Central memory CD8-positive, alpha-beta T cell (primary cell): ENCODE measurements at regions not wholly inside any gene's neighbourhood (a gene's known extent, or its start where the extent isn't known, plus 50 kb on each side); places are given as distances from the start of the nearest gene placed in this dataset.
"Not testable (repeated sequence)": the region's sequence is repeated elsewhere in the genome, so short reads cannot be mapped to it uniquely, and the experiment has no call there.

ENCODE experiments used
- ATAC-seq: fragments of 150-1000 bp; cut with Tn5 transposase; replicated peaks from 2 replicates; pipeline ENCODE4 v1.10.0; 2022; ENCODE audit warnings: mild to moderate bottlenecking, moderate FRiP score, moderate number of reproducible peaks; ENCODE audit not compliant: poor library complexity, severe bottlenecking; ENCODE audit errors: extremely low read depth
- DNase-seq, 2 donors: peaks; one replicate each; pipeline ENCODE4 v3.0.0; 2021; ENCODE audit warnings: low spot score in 2 of 2
- H3K27ac Mint-ChIP-seq: one replicate; pipeline ENCODE4 v1.8.0; 2022; ENCODE audit warnings: low read depth, mild to moderate bottlenecking, moderate library complexity, mixed read lengths
- H3K27me3 Mint-ChIP-seq: one replicate; pipeline ENCODE4 v1.8.0; 2022; ENCODE audit warnings: mixed read lengths
- H3K36me3 Mint-ChIP-seq: one replicate; pipeline ENCODE4 v1.8.0; 2022; ENCODE audit warnings: mild to moderate bottlenecking, moderate library complexity, mixed read lengths; ENCODE audit not compliant: insufficient read depth
- H3K4me1 Mint-ChIP-seq: one replicate; pipeline ENCODE4 v1.8.0; 2022; ENCODE audit warnings: mixed read lengths
- H3K4me3 Mint-ChIP-seq: one replicate; pipeline ENCODE4 v1.8.0; 2022; ENCODE audit warnings: mild to moderate bottlenecking, moderate library complexity, mixed read lengths
- H3K9me3 Mint-ChIP-seq: one replicate; pipeline ENCODE4 v1.8.0; 2022; ENCODE audit warnings: mixed read lengths

GRCh38 chr1:166626711-166627110 is 212.6 kb upstream of the POGK start:
- peaks cover 22% of the 10 kb centered on the region for H3K27me3 Mint-ChIP-seq
- ATAC-seq (no peak), DNase-seq (no peak)
- H3K4me1 Mint-ChIP-seq, result no peaks in the 10 kb centered on the region
- H3K36me3 Mint-ChIP-seq, result no peaks in the 10 kb centered on the region
- H3K27ac Mint-ChIP-seq, result no peak overlapping the region
- no peak overlapping the region for H3K4me3 Mint-ChIP-seq
- H3K9me3 Mint-ChIP-seq, result no peaks in the 10 kb centered on the region

GRCh38 chr1:166627558-166627957 is 211.7 kb upstream of the POGK start:
- Mint-ChIP-seq H3K27me3 (peaks cover 15% of the 10 kb centered on the region), H3K4me3 (no peak overlapping the region), H3K27ac (no peak overlapping the region), H3K4me1 (no peaks in the 10 kb centered on the region), H3K9me3 (no peaks in the 10 kb centered on the region), H3K36me3 (no peaks in the 10 kb centered on the region)
- ATAC-seq (no peak), DNase-seq (no peak)

- ATAC-seq (no peak), DNase-seq (no peak)
- H3K4me3 Mint-ChIP-seq, result no peak overlapping the region
- no peaks in the 10 kb centered on the region for H3K36me3 Mint-ChIP-seq
- no peaks in the 10 kb centered on the region for H3K9me3 Mint-ChIP-seq
- no peaks in the 10 kb centered on the region for H3K4me1 Mint-ChIP-seq
- no peak overlapping the region for H3K27ac Mint-ChIP-seq
- H3K27me3 Mint-ChIP-seq, result peaks cover 8% of the 10 kb centered on the region
Observed at GRCh38 chr1:166628259-166628658, 211.0 kb upstream of the POGK start.

GRCh38 chr1:166629946-166630345 is 209.3 kb upstream of the POGK start:
- H3K4me1 Mint-ChIP-seq, result no peaks in the 10 kb centered on the region
- DNase-seq (no peak), ATAC-seq (no peak)
- no peaks in the 10 kb centered on the region for H3K9me3 Mint-ChIP-seq
- H3K4me3 Mint-ChIP-seq, result no peak overlapping the region
- H3K27me3 Mint-ChIP-seq, result peaks cover 8% of the 10 kb centered on the region
- H3K27ac Mint-ChIP-seq, result no peak overlapping the region
- no peaks in the 10 kb centered on the region for H3K36me3 Mint-ChIP-seq

GRCh38 chr1:166630369-166630768 is 208.9 kb upstream of the POGK start:
- peaks cover 12% of the 10 kb centered on the region for H3K27me3 Mint-ChIP-seq
- DNase-seq, result no peak
- no peak for ATAC-seq
- no peak overlapping the region for H3K27ac Mint-ChIP-seq
- H3K9me3 Mint-ChIP-seq, result no peaks in the 10 kb centered on the region
- no peaks in the 10 kb centered on the region for H3K36me3 Mint-ChIP-seq
- no peaks in the 10 kb centered on the region for H3K4me1 Mint-ChIP-seq
- no peak overlapping the region for H3K4me3 Mint-ChIP-seq

- DNase-seq (no peak), ATAC-seq (no peak)
- Mint-ChIP-seq H3K9me3 (no peaks in the 10 kb centered on the region), H3K4me3 (no peak overlapping the region), H3K36me3 (no peaks in the 10 kb centered on the region), H3K27ac (no peak overlapping the region), H3K27me3 (peaks cover 61% of the 10 kb centered on the region), H3K4me1 (no peaks in the 10 kb centered on the region)
Observed at GRCh38 chr1:166638137-166638536, 201.1 kb upstream of the POGK start.

- H3K4me1 Mint-ChIP-seq, H3K9me3 Mint-ChIP-seq, H3K27me3 Mint-ChIP-seq, H3K36me3 Mint-ChIP-seq, ATAC-seq, H3K27ac Mint-ChIP-seq, DNase-seq, H3K4me3 Mint-ChIP-seq: not testable (repeated sequence)
Observed at GRCh38 chr1:166657228-166657627, 182.0 kb upstream of the POGK start.

- H3K4me3 Mint-ChIP-seq, DNase-seq, H3K36me3 Mint-ChIP-seq, H3K27ac Mint-ChIP-seq, H3K9me3 Mint-ChIP-seq, H3K4me1 Mint-ChIP-seq, ATAC-seq: not testable (repeated sequence)
- peaks cover 20% of the 10 kb centered on the region for H3K27me3 Mint-ChIP-seq
Observed at GRCh38 chr1:166666790-166667189, 172.5 kb upstream of the POGK start.

GRCh38 chr1:166667600-166667999 is 171.7 kb upstream of the POGK start:
- H3K4me1 Mint-ChIP-seq, H3K27ac Mint-ChIP-seq, ATAC-seq, H3K9me3 Mint-ChIP-seq, H3K36me3 Mint-ChIP-seq, H3K4me3 Mint-ChIP-seq, DNase-seq: not testable (repeated sequence)
- peaks cover 20% of the 10 kb centered on the region for H3K27me3 Mint-ChIP-seq

- Mint-ChIP-seq H3K27me3 (peaks cover 20% of the 10 kb centered on the region), H3K4me1 (peaks cover 15% of the 10 kb centered on the region), H3K36me3 (no peaks in the 10 kb centered on the region), H3K9me3 (no peaks in the 10 kb centered on the region), H3K4me3 (no peak overlapping the region), H3K27ac (no peak overlapping the region)
- ATAC-seq (no peak), DNase-seq (no peak)
Observed at GRCh38 chr1:166671627-166672026, 167.6 kb upstream of the POGK start.

- H3K27me3 Mint-ChIP-seq, result peaks cover 16% of the 10 kb centered on the region
- ATAC-seq (no peak), DNase-seq (no peak)
- H3K9me3 Mint-ChIP-seq, result no peaks in the 10 kb centered on the region
- peaks cover 15% of the 10 kb centered on the region for H3K4me1 Mint-ChIP-seq
- no peaks in the 10 kb centered on the region for H3K36me3 Mint-ChIP-seq
- H3K4me3 Mint-ChIP-seq, result no peak overlapping the region
- no peak overlapping the region for H3K27ac Mint-ChIP-seq
Observed at GRCh38 chr1:166673722-166674121, 165.6 kb upstream of the POGK start.

GRCh38 chr1:166675213-166675612 is 164.1 kb upstream of the POGK start:
- H3K4me3 Mint-ChIP-seq, result no peak overlapping the region

GRCh38 chr1:166676981-166677380 is 162.3 kb upstream of the POGK start:
- no peaks in the 10 kb centered on the region for H3K36me3 Mint-ChIP-seq
- no peak for ATAC-seq
- DNase-seq, result no peak
- peaks cover 11% of the 10 kb centered on the region for H3K27me3 Mint-ChIP-seq
- H3K27ac Mint-ChIP-seq, result no peak overlapping the region
- H3K4me1 Mint-ChIP-seq, result peaks cover 15% of the 10 kb centered on the region
- no peak overlapping the region for H3K4me3 Mint-ChIP-seq
- no peaks in the 10 kb centered on the region for H3K9me3 Mint-ChIP-seq

More at GRCh38 chr1:166675213-166675612, 164.1 kb upstream of the POGK start:
- Mint-ChIP-seq H3K27ac (no peak overlapping the region), H3K27me3 (peaks cover 2% of the 10 kb centered on the region), H3K36me3 (no peaks in the 10 kb centered on the region), H3K9me3 (no peaks in the 10 kb centered on the region), H3K4me1 (peaks cover 15% of the 10 kb centered on the region)
- no peak for DNase-seq
- ATAC-seq, result no peak

- H3K27me3 Mint-ChIP-seq, result peaks cover 15% of the 10 kb centered on the region
- no peak overlapping the region for H3K27ac Mint-ChIP-seq
- no peak overlapping the region for H3K4me3 Mint-ChIP-seq
- H3K36me3 Mint-ChIP-seq, result no peaks in the 10 kb centered on the region
- no peaks in the 10 kb centered on the region for H3K4me1 Mint-ChIP-seq
- DNase-seq (no peak), ATAC-seq (no peak)
- no peaks in the 10 kb centered on the region for H3K9me3 Mint-ChIP-seq
Observed at GRCh38 chr1:166679369-166679768, 159.9 kb upstream of the POGK start.
